NOMO-1 treated with DMSO at 0.1 percent for 48 hours (cell line): ENCODE measurements at regions not wholly inside any gene's neighbourhood (a gene's known extent, or its start where the extent isn't known, plus 50 kb on each side); places are given as distances from the start of the nearest gene placed in this dataset.
"Not testable (repeated sequence)": the region's sequence is repeated elsewhere in the genome, so short reads cannot be mapped to it uniquely, and the experiment has no call there.

Experiments
- DNase-seq: peaks from one replicate; lab custom pipeline; 2025; ENCODE audit not compliant: unreplicated experiment; lab: John Stamatoyannopoulos, UW

DNA sequence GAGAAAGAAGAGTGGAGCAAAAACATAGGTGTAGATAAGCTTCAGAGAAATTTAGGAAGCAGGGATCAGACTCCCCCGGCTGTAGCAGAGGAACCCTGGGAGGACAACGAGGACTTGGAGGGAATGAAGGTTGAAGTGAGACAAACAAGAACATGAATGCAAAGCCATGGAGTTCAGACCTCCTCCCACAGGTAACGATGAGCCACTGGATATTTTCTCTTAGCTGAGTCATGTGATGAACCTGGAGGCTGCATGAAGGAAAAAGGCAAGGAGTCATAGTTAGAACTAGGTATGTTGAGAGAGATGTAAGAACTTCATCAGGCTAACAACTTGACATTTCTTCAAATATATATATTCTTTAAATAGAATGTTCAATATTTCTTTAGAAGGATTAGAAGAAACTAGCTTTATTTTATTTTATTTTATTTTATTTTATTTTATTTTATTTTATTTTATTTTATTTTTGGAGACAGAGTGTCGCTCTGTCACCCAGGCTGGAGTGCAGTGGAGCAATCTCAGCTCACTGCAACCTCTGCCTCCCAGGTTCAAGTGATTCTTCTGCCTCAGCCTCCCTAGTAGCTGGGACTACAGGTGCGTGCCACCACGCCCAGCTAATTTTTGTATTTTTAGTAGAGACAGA lies 57.7 kb upstream of the RGS1 start:
- DNase-seq = not testable (repeated sequence)

DNA sequence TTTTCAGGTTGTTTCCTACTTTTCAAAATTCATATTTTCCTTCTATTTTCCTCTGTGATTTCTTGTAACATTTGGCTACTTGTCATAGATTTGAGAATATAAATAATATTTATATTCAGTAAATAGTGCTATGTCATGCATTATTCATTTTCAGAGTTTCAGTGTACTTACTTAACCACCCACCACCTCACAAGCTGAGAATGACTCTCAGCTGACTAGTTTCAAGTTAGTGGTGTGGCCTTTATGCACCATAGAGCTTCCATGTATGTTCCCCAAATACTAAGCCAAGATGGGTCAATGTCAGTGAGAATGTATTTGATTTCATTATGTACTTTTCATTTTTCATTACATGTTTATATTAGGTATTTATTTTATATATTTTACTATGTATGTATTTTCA lies 56.9 kb upstream of the RGS1 start:
- DNase-seq = no peak

DNA sequence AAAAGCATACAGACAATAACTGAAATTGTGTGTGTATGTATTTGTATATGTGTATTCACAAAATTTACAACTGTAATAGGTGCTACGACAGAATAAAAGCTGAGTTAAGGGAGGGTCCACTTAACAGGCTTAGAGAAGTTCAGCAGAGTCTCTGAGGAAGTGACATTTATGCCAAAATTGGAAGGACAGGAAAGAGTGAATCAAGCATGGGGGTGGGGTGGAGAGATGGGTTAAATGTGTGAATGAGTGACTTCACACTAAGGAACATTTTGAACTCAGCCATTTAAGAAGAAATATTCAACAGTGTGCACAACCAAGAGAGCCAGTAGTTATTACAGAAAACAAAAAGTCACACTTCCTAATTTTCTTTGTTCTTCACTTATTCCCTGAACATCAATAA lies 53.8 kb upstream of the RGS1 start:
- DNase-seq = peak; percentile 64

DNA sequence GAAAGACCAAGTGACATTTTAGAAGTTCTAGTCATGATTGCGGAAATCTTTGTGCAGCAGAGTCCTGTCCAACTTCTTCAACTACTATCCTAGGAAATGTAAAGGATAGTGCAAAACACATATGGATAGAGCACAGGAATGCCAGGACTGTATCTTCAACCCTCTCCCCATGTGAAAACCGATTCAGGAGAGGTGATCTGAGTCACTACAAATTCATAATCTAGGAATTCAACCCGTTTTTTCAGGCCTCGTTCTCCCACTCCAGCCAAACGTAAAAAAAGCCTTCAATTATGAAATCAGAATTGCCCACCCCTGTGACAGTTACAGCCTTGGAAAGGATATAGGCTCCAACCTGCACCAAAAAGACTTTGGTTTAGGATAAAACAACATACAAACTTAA lies 52.9 kb upstream of the RGS1 start:
- DNase-seq = no peak

DNA sequence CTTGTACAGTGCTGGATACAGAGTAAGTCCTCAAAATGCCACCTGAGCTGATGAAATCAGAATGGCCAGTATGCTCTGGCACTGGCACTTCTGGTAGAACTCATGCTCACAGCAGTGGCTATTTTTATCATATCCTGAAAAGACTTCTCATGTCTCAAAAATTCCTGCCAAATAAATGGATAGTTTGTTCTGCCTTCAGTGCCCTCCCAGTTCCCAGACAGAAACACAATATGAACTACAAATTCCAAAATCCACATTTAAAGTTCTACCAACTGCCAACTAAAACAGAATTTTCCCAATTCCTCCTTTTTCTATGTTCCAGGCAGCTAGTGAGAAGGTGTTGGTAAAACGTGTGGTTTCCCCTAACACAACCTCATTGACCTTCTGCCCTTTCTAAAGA lies 51.4 kb upstream of the RGS1 start:
- DNase-seq = no peak
